ENCODE measurements at regions not wholly inside any gene's neighbourhood (a gene's known extent, or its start where the extent isn't known, plus 50 kb on each side); places are given as distances from the start of the nearest gene placed in this dataset.

DNA sequence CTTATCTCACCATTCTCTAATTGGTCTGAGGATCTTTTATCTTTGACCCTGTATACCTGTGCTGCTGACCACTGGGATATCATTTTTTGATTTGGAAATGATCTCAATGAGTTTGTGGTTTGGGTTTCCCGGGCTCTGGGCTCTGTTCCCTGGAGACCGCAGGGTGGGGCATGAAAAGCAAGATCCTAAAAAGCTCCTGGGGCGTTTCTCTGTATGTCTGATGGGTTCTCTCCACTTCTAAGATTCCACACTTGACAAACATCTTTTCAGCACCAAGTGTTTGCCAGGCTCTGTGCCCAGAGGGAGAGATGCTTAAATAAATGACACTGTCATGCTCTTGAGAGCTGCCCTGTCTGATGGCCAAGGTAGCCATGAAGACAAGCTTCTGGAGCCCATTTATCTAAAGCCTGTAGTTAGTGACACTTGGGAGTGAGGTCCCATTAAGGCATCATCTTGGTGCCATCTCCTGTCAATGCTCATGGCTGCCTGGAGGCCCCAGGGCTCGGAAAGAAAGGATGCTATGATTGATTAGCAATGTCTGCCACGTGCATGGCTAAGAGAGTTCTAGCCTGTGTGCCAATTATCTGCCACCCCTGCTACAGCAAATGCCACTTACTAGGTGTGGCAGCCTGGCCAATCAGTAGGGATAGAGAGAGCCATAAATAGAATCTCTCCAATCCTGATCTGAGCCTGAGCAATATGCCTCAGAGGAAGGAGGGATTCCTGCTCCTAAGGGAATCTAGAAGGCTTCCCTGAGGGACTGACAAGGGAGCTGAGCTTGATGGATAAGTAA is 531.6 kb downstream of the MN1 start:
- no peak for DNase-seq
- no peak overlapping the region for H3K4me3 ChIP-seq (ENCODE audit: low read depth, low read length)
- H3K9me3 ChIP-seq (ENCODE audit: severe bottlenecking): no peaks in the 10 kb centered on the region
- TF ChIP-seq, protein P1, sequence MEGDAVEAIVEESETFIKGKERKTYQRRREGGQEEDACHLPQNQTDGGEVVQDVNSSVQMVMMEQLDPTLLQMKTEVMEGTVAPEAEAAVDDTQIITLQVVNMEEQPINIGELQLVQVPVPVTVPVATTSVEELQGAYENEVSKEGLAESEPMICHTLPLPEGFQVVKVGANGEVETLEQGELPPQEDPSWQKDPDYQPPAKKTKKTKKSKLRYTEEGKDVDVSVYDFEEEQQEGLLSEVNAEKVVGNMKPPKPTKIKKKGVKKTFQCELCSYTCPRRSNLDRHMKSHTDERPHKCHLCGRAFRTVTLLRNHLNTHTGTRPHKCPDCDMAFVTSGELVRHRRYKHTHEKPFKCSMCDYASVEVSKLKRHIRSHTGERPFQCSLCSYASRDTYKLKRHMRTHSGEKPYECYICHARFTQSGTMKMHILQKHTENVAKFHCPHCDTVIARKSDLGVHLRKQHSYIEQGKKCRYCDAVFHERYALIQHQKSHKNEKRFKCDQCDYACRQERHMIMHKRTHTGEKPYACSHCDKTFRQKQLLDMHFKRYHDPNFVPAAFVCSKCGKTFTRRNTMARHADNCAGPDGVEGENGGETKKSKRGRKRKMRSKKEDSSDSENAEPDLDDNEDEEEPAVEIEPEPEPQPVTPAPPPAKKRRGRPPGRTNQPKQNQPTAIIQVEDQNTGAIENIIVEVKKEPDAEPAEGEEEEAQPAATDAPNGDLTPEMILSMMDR (IDR thresholded peaks at IDR 0.05; ENCODE audit: low read depth, low read length): no peak
- peaks cover 5% of the 10 kb centered on the region for H3K27me3 ChIP-seq (ENCODE audit: insufficient read depth, low read depth, severe bottlenecking)
- no peak overlapping the region for H3K27ac ChIP-seq
- no peaks in the 10 kb centered on the region for H3K36me3 ChIP-seq

DNA sequence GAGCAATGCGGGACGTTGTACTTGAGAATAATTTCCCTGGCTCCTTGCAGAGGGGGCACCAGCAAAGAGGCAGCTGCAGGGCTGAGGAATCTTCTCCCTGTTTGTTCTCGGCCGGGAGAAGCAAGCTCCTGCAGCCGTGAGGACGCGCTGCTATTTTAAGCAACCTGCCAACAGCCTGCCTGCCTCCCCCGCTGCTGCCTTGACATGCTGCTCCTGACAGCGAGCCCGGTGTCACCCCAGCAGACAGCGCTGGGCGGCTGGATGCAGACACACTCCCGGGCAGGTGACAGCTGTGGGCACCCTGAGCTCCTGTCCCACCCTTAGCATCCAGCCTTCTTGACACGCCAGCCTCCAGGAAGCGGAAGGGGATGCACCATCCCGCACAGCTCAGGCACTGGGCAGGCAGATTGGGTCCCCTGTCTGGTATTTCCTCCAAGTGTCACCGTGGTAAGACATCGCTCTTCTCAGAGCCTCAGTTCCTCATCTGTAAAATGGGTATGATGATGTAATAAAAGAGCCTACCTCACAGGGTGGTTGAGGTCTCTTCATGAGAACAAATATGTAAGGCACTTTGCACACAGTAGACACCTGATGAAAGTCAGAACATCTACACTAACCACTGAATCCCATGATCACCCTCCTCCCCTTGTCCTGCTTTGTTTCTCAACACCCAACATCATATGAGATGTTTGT is 530.6 kb downstream of the MN1 start:
- H3K4me3 ChIP-seq (ENCODE audit: low read depth, low read length): no peak overlapping the region
- H3K36me3 ChIP-seq: no peaks in the 10 kb centered on the region
- peak; percentile 11 for DNase-seq
- H3K27me3 ChIP-seq (ENCODE audit: insufficient read depth, low read depth, severe bottlenecking): peaks cover 5% of the 10 kb centered on the region
- TF ChIP-seq, protein P1 (IDR thresholded peaks at IDR 0.05; ENCODE audit: low read depth, low read length): no peak
- H3K27ac ChIP-seq: no peak overlapping the region
- no peaks in the 10 kb centered on the region for H3K9me3 ChIP-seq (ENCODE audit: severe bottlenecking)

DNA sequence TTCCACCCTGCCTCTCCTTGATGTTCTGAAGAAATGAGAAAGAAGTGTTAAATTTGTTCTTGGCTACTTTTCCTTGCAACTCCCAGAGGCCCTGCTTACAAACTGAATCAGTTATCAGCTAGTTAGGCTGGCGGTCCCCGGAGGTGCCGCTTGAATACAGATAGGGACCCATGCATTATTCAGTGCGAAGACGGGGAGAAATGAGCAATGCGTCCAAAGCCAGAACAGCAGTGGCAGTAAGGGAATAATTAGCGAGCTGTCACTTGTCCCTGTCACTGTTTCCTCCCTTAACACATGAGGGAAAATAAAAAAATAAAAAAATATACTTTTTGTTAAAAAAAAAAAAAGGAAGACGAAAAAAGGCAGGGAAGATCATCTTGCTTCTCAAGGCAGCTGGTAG is 528.1 kb downstream of the MN1 start:
- H3K36me3 ChIP-seq: no peaks in the 10 kb centered on the region
- no peak overlapping the region for H3K27ac ChIP-seq
- TF ChIP-seq, protein P1 (IDR thresholded peaks at IDR 0.05; ENCODE audit: low read depth, low read length): no peak
- H3K9me3 ChIP-seq (ENCODE audit: severe bottlenecking): peaks cover 5% of the 10 kb centered on the region
- no peak overlapping the region for H3K4me3 ChIP-seq (ENCODE audit: low read depth, low read length)
- peaks cover 5% of the 10 kb centered on the region for H3K27me3 ChIP-seq (ENCODE audit: insufficient read depth, low read depth, severe bottlenecking)
- no peak for DNase-seq

DNA sequence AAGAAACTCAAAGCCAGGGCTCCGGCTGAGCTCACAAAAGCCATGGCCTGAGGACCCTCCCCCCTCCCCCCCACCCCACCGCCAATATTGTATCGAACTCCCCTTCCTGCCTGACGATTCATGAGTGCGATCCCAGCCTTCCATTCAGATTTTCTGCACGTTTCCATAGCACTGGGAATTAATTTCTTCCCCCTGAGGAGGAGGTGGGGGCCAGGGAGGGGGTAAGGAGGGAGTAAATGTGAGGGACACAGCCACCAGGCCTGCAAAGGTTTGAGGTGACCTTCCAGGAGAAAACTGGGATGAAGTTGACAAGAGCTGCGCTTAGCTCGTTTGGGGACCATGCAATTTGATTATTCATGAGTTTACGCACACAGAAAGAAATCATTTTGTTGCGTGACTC is 527.7 kb downstream of the MN1 start:
- TF ChIP-seq, protein P1 (IDR thresholded peaks at IDR 0.05; ENCODE audit: low read depth, low read length): no peak
- Histone ChIP-seq H3K4me3 (ENCODE audit: low read depth, low read length) (no peak overlapping the region), H3K27me3 (ENCODE audit: insufficient read depth, low read depth, severe bottlenecking) (peaks cover 5% of the 10 kb centered on the region), H3K36me3 (no peaks in the 10 kb centered on the region), H3K27ac (no peak overlapping the region), H3K9me3 (ENCODE audit: severe bottlenecking) (peaks cover 5% of the 10 kb centered on the region)
- DNase-seq: no peak

DNA sequence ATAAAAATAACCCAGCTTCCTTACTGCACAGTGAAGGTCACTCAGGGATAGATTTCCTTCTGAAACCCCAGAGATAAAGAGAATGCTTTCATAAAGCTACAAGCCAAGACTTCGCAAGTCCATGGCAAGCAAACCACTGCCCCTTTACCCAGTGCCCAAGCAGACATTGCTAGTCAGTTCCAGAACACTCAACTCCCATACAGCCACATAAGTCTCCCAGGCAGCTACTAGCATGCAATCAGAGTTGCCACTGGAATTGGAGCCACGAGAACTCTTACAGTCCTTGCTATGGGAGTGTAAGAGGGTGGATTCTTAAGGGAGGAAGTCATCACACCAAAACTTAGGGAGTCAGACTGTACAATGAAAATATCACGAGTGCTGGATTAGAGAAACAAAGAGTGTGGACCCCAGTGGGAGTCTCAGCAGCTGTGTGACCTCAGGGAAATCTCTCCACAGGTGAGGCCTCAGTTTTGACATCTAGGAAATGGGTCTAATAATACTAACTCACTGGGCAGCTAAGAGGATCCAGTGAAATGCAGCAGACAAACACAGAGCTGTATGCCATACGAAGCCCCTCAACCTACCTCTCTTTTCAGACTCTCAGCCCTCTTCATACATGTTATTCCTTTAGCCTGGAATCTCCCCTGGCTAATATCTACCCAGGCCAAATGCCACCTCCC is 526.6 kb downstream of the MN1 start:
- peaks cover 5% of the 10 kb centered on the region for H3K9me3 ChIP-seq (ENCODE audit: severe bottlenecking)
- H3K36me3 ChIP-seq: no peaks in the 10 kb centered on the region
- H3K4me3 ChIP-seq (ENCODE audit: low read depth, low read length): no peak overlapping the region
- TF ChIP-seq, protein P1 (IDR thresholded peaks at IDR 0.05; ENCODE audit: low read depth, low read length): no peak
- DNase-seq: no peak
- H3K27me3 ChIP-seq (ENCODE audit: insufficient read depth, low read depth, severe bottlenecking): peaks cover 5% of the 10 kb centered on the region
- H3K27ac ChIP-seq: no peak overlapping the region
